Gastrocnemius medialis (tissue), 4 donors: ENCODE measurements at regions not wholly inside any gene's neighbourhood (a gene's known extent, or its start where the extent isn't known, plus 50 kb on each side); places are given as distances from the start of the nearest gene placed in this dataset.

Source experiments
- POLR2A ChIP-seq, 2 donors: fragments of 450-650 bp; IDR thresholded peaks; one replicate each; pipeline ENCODE4 v1.6.1; 2017; ENCODE audit warnings: antibody characterized with exemption in 2 of 2, mild to moderate bottlenecking in 2 of 2, moderate library complexity in 2 of 2
- TF ChIP-seq, protein P1 (sequence below), 5 experiments: fragments of 450-650 bp in 3 of 5; fragments of 200-600 bp in 2 of 5; sonication (generic) in 2 of 5; IDR thresholded peaks in 4 of 5; conservative IDR thresholded peaks in 1 of 5; 1 replicate in 4 of 5; 2 replicates in 1 of 5; pipeline ENCODE4 v1.5.1; 2016 to 2019; ENCODE audit warnings: antibody characterized with exemption in 5 of 5, mild to moderate bottlenecking in 3 of 5, moderate library complexity in 3 of 5

DNA sequence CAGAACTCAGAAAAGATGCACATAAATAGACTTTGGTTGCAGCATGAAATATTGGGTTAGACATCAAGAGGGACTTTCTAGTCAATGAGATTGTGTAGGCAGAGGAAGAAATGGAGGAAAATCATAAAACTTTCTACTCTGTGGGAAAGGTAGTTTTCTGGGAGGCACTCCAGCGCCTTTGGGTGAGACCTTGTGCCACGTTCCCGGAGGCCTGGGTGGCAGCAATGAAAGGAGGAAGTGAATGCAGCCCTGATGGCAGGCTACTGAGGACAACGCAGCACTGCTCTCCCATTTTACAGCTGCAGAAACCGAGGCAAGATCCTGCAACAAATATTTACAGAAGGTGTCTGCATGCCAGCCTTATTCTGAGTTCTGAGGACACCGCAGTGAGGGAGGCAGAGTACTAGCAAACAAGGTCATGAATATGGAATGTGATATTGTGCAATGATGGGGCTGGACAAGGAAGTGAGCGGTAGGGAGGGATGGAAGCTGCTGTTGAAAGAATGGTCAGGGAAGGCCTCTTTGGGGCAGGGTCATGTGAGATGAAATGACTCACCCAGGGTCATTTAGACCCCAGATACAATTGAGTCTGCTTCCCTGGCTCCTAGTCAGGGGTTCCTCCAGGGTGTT, 159.1 kb downstream of the TFAP2C start:
- TF ChIP-seq POLR2A (IDR thresholded peaks at IDR 0.05) = no peak
- TF ChIP-seq, protein P1, sequence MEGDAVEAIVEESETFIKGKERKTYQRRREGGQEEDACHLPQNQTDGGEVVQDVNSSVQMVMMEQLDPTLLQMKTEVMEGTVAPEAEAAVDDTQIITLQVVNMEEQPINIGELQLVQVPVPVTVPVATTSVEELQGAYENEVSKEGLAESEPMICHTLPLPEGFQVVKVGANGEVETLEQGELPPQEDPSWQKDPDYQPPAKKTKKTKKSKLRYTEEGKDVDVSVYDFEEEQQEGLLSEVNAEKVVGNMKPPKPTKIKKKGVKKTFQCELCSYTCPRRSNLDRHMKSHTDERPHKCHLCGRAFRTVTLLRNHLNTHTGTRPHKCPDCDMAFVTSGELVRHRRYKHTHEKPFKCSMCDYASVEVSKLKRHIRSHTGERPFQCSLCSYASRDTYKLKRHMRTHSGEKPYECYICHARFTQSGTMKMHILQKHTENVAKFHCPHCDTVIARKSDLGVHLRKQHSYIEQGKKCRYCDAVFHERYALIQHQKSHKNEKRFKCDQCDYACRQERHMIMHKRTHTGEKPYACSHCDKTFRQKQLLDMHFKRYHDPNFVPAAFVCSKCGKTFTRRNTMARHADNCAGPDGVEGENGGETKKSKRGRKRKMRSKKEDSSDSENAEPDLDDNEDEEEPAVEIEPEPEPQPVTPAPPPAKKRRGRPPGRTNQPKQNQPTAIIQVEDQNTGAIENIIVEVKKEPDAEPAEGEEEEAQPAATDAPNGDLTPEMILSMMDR (IDR thresholded peaks at IDR 0.05 in 4 of 5, conservative IDR thresholded peaks at IDR 0.05 in 1 of 5) = no peak
